K562 (cell line): ENCODE measurements at regions not wholly inside any gene's neighbourhood (a gene's known extent, or its start where the extent isn't known, plus 50 kb on each side); places are given as distances from the start of the nearest gene placed in this dataset.

Experiments
- ATAC-seq: fragments of 200-7000 bp; cut with Tn5 transposase; 3 replicates; pipeline ENCODE4 v1.9.1; 2020; ENCODE audit warnings: moderate library complexity
- BruUV-seq: library from RNA; stranded (reverse); fragments of 400-500 nt; replicated peaks from 2 replicates; lab custom pipeline; 2021; lab: Mats Ljungman, UMichigan
- CTCF ChIA-PET: fragments of 300-600 bp; formaldehyde crosslinking; extraction: SDS; loops from one replicate; lab custom pipeline; 2021; ENCODE audit warnings: low intra/inter-chr PET ratio; lab: Yijun Ruan, JAX
- POLR2A ChIA-PET: fragments of 300-600, 350-650 bp; sonication (Branson Sonifier 250); formaldehyde crosslinking; extraction: SDS; loops from one replicate; lab custom pipeline; 2021; ENCODE audit warnings: antibody characterized with exemption, inconsistent platforms; lab: Yijun Ruan, JAX
- DNase-seq, 4 experiments: peaks; one replicate each; pipeline versions ENCODE4 v3.0.0 to v3.0.0-alpha.2; 2011 to 2018; ENCODE audit warnings: low spot score in 3 of 4, mixed read lengths in 3 of 4; ENCODE audit errors: extremely low read depth in 1 of 4
- FAIRE-seq: peaks from 2 replicates; lab custom pipeline; 2011; peaks lifted over from hg19 to GRCh38; lab: Jason Lieb, UNC
- H2AFZ ChIP-seq: 2 replicates; pipeline ENCODE4 v1.6.0; 2011; ENCODE audit warnings: low read depth, low read length, control low read depth, inconsistent platforms
- H3K27ac ChIP-seq: fragments of 200-600 bp; 3 replicates; pipeline ENCODE4 v1.8.0; 2011; ENCODE audit warnings: low read depth, mild to moderate bottlenecking, control low read depth, inconsistent platforms, low read length, moderate library complexity, mixed read lengths; ENCODE audit errors: extremely low read depth
- H3K27me3 ChIP-seq, 2 experiments: fragments of 300-600 bp in 1 of 2; 2 replicates in 1 of 2; 3 replicates in 1 of 2; pipeline versions ENCODE4 v1.6.0 to v1.8.0; 2011; ENCODE audit warnings: inconsistent platforms in 2 of 2, low read length in 2 of 2, mild to moderate bottlenecking in 1 of 2, mixed read lengths in 1 of 2, moderate library complexity in 1 of 2; ENCODE audit not compliant: control insufficient read depth in 2 of 2, insufficient read depth in 2 of 2
- H3K36me3 ChIP-seq: fragments of 300-600 bp; 3 replicates; pipeline ENCODE4 v1.8.0; 2011; ENCODE audit warnings: mild to moderate bottlenecking, low read length, inconsistent platforms; ENCODE audit not compliant: control insufficient read depth, insufficient read depth
- H3K4me1 ChIP-seq, 2 experiments: fragments of 200-600 bp in 1 of 2; replicated peaks in 1 of 2; 2 replicates in 1 of 2; 3 replicates in 1 of 2; pipeline versions ENCODE4 v1.5.1 to v1.8.0; 2011; ENCODE audit warnings: inconsistent platforms in 2 of 2, low read length in 2 of 2, mild to moderate bottlenecking in 1 of 2, mixed read lengths in 1 of 2, moderate library complexity in 1 of 2; ENCODE audit not compliant: control insufficient read depth in 2 of 2, insufficient read depth in 2 of 2
- H3K4me2 ChIP-seq: 2 replicates; pipeline ENCODE4 v1.6.1; 2011; ENCODE audit warnings: low read length, control low read depth, inconsistent platforms, mixed read lengths; ENCODE audit not compliant: insufficient read depth
- H3K4me3 ChIP-seq: fragments of 200-600 bp; sonication (generic), shearing (Covaris generic); 2 replicates; pipeline ENCODE4 v1.5.1; 2016; ENCODE audit warnings: control low read depth, inconsistent platforms
- H3K79me2 ChIP-seq: fragments of 200-600 bp; 3 replicates; pipeline ENCODE4 v1.8.0; 2011; ENCODE audit warnings: low read length, inconsistent platforms; ENCODE audit not compliant: control insufficient read depth, insufficient read depth
- H3K9ac ChIP-seq, 2 experiments: 2 replicates each; pipeline versions ENCODE4 v1.6.0 to v1.6.1; 2011; ENCODE audit warnings: low read depth in 2 of 2, low read length in 2 of 2, control low read depth in 1 of 2, inconsistent platforms in 1 of 2, mild to moderate bottlenecking in 1 of 2, mixed read lengths in 1 of 2; ENCODE audit not compliant: insufficient read depth in 1 of 2
- H3K9me1 ChIP-seq: one replicate; pipeline ENCODE4 v1.6.0; 2011; ENCODE audit warnings: inconsistent platforms, mild to moderate bottlenecking, low read length, moderate library complexity; ENCODE audit not compliant: control insufficient read depth, insufficient read depth
- H3K9me3 ChIP-seq: replicated peaks from 2 replicates; pipeline ENCODE4 v1.5.1; 2011; ENCODE audit warnings: low read depth, low read length, inconsistent platforms; ENCODE audit not compliant: control insufficient read depth, insufficient read depth
- H4K20me1 ChIP-seq: replicated peaks from 2 replicates; pipeline ENCODE4 v1.6.1; 2011; ENCODE audit warnings: low read length, inconsistent platforms, mixed read lengths; ENCODE audit not compliant: control insufficient read depth, insufficient read depth
- CHD4 ChIP-seq: fragments of 200-600 bp; sonication (generic); IDR thresholded peaks from 3 replicates; pipeline ENCODE4 v1.6.1; 2012; ENCODE audit warnings: low read depth, mild to moderate bottlenecking, mixed read lengths, low read length, inconsistent platforms; ENCODE audit not compliant: insufficient read depth, insufficient replicate concordance, poor library complexity, severe bottlenecking
- CREM ChIP-seq: IDR thresholded peaks from 2 replicates; pipeline ENCODE4 v1.6.1; 2014; ENCODE audit warnings: antibody characterized with exemption, low read depth
- FOXK2 ChIP-seq, 2 experiments: fragments of 450-650 bp; IDR thresholded peaks in 1 of 2; conservative IDR thresholded peaks in 1 of 2; 2 replicates each; pipeline ENCODE4 v1.6.1; 2016; ENCODE audit warnings: low read depth in 2 of 2, mild to moderate bottlenecking in 1 of 2
- HMG20B ChIP-seq: fragments of 250-450 bp; sonication (Bioruptor Pico); IDR thresholded peaks from 2 replicates; pipeline ENCODE4 v1.5.0; 2021; ENCODE audit warnings: mild to moderate bottlenecking
- KHSRP ChIP-seq: fragments of 450-650 bp; IDR thresholded peaks from 2 replicates; pipeline ENCODE4 v1.6.1; 2017
- KLF6 ChIP-seq: fragments of 250-450 bp; sonication (Bioruptor Pico); IDR thresholded peaks from 2 replicates; pipeline ENCODE4 v1.4.0; 2020; ENCODE audit warnings: mild to moderate bottlenecking, moderate library complexity, borderline replicate concordance
- MAFF ChIP-seq: IDR thresholded peaks from 2 replicates; pipeline ENCODE4 v1.6.1; 2012; ENCODE audit warnings: low read length, improper control_type of control experiment
- SP1 ChIP-seq: sonication (generic); formaldehyde crosslinking; IDR thresholded peaks from 2 replicates; pipeline ENCODE4 v1.8.1; 2022; ENCODE audit warnings: mild to moderate bottlenecking, missing genetic modification reagents
- SP2 ChIP-seq: IDR thresholded peaks from 2 replicates; pipeline ENCODE4 v1.6.1; 2011; ENCODE audit warnings: mild to moderate bottlenecking, low read depth, low read length, moderate library complexity; ENCODE audit not compliant: poor library complexity, severe bottlenecking; ENCODE audit errors: extremely low read depth
- SRSF7 ChIP-seq: fragments of 200-400 bp; formaldehyde crosslinking; optimal IDR thresholded peaks from 2 replicates; pipeline ENCODE3; 2017; ENCODE audit warnings: mild to moderate bottlenecking, low read depth, low read length
- ZNF217 ChIP-seq: sonication (generic); formaldehyde crosslinking; IDR thresholded peaks from 2 replicates; pipeline ENCODE4 v1.8.0; 2022; ENCODE audit warnings: mild to moderate bottlenecking, missing genetic modification reagents
- ZNF586 ChIP-seq: fragments of 450-650 bp; formaldehyde crosslinking; conservative IDR thresholded peaks from 2 replicates; pipeline ENCODE4 v1.4.0; 2020; ENCODE audit warnings: mild to moderate bottlenecking, moderate library complexity
- WGBS: fragments of 100-300 bp; shearing (Covaris generic); methylation state at CpG from one replicate; pipeline ENCODE4 v1.1.6; 2016; ENCODE audit warnings: low coverage, mixed read lengths; ENCODE audit not compliant: insufficient coverage; ENCODE audit errors: missing lambda C conversion rate; 5-methylcytosine and 5-hydroxymethylcytosine counted together
- in situ Hi-C: fragments of 300-500 bp; cut with MboI; formaldehyde crosslinking; loops from 4 replicates; pipeline ENCODE4 v1.15.0; 2018; ENCODE audit warnings: inconsistent platforms, mixed read lengths
- intact Hi-C: fragments of 100-400 bp; cut with micrococcal nuclease; formaldehyde crosslinking; loops from 2 replicates; pipeline ENCODE4 v1.14.2; 2022
- TF ChIP-seq, protein P1 (sequence below): fragments of 250-450 bp; sonication (Bioruptor Pico); IDR thresholded peaks from 2 replicates; pipeline ENCODE4 v1.8.0; 2021; ENCODE audit warnings: moderate library complexity, mild to moderate bottlenecking, inconsistent platforms
- TF ChIP-seq, protein P2 (sequence below), 2 experiments: fragments of 450-650 bp; IDR thresholded peaks; 2 replicates each; pipeline ENCODE4 v1.6.1; 2016; ENCODE audit warnings: mild to moderate bottlenecking in 2 of 2, borderline replicate concordance in 1 of 2, low read depth in 1 of 2, moderate library complexity in 1 of 2

DNA sequence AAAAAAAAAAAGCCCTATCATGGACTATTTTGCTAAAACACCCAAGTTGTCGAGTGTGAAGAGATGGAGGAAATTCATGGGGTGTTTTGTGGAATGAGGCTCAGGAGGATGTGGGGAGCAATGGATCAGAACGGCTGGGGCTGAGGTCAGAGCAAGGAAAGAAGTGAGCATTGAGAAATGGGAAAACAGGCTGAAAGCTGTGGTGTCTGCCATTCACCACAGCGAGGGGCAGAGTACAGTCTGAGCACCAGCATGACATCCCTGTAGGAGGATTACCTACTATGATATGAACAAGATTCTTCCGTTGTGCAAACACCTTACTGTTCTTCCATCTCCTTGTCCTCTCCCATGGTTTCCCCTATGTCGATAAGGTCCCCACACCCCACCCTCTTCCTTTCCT is 193.1 kb downstream of the TMEM114 start:
- H3K4me2 ChIP-seq: no peak overlapping the region
- FAIRE-seq (no peak), DNase-seq (no peak), ATAC-seq (no peak)
- intact Hi-C loops: no loop called here
- ChIA-PET CTCF (interaction anchor here (0.6 kb wide), 1 partner anchor 170 kb away, joined by 3 read pairs; no protein-coding TSS in a partner anchor), POLR2A (no interaction called here)
- H4K20me1 ChIP-seq: no peaks in the 10 kb centered on the region
- H3K36me3 ChIP-seq: no peaks in the 10 kb centered on the region
- H3K4me1 ChIP-seq: no peaks in the 10 kb centered on the region
- no peak overlapping the region for H2AFZ ChIP-seq
- H3K4me3 ChIP-seq: no peak overlapping the region
- no peak overlapping the region for H3K9ac ChIP-seq
- no peak overlapping the region for H3K27ac ChIP-seq
- WGBS: 0% methylated on average over 5 of the region's 5 CpGs
- in situ Hi-C loops: no loop called here
- no peaks in the 10 kb centered on the region for H3K9me1 ChIP-seq
- no peaks in the 10 kb centered on the region for H3K79me2 ChIP-seq
- H3K9me3 ChIP-seq: no peaks in the 10 kb centered on the region
- no TSS peak for BruUV-seq
- H3K27me3 ChIP-seq: peaks cover 0 to 4% of the 10 kb centered on the region in 2 experiments; a peak in 2 of 5 replicates
- TF ChIP-seq SP1 (no peak), MAFF (no peak), CHD4 (no peak), SP2 (no peak), ZNF586 (CRISPR knock-in tag) (no peak), KHSRP (no peak), HMG20B (CRISPR knock-in tag) (no peak), SRSF7 (no peak), FOXK2 (conservative IDR thresholded peaks at IDR 0.05 in 1 of 2, IDR thresholded peaks at IDR 0.05 in 1 of 2; ENCODE audit: low read depth in 2 of 2) (no peak), ZNF217 (no peak), CREM (no peak), KLF6 (CRISPR knock-in tag) (no peak)
- TF ChIP-seq, protein P1, sequence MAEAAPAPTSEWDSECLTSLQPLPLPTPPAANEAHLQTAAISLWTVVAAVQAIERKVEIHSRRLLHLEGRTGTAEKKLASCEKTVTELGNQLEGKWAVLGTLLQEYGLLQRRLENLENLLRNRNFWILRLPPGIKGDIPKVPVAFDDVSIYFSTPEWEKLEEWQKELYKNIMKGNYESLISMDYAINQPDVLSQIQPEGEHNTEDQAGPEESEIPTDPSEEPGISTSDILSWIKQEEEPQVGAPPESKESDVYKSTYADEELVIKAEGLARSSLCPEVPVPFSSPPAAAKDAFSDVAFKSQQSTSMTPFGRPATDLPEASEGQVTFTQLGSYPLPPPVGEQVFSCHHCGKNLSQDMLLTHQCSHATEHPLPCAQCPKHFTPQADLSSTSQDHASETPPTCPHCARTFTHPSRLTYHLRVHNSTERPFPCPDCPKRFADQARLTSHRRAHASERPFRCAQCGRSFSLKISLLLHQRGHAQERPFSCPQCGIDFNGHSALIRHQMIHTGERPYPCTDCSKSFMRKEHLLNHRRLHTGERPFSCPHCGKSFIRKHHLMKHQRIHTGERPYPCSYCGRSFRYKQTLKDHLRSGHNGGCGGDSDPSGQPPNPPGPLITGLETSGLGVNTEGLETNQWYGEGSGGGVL: no peak
- TF ChIP-seq, protein P2, sequence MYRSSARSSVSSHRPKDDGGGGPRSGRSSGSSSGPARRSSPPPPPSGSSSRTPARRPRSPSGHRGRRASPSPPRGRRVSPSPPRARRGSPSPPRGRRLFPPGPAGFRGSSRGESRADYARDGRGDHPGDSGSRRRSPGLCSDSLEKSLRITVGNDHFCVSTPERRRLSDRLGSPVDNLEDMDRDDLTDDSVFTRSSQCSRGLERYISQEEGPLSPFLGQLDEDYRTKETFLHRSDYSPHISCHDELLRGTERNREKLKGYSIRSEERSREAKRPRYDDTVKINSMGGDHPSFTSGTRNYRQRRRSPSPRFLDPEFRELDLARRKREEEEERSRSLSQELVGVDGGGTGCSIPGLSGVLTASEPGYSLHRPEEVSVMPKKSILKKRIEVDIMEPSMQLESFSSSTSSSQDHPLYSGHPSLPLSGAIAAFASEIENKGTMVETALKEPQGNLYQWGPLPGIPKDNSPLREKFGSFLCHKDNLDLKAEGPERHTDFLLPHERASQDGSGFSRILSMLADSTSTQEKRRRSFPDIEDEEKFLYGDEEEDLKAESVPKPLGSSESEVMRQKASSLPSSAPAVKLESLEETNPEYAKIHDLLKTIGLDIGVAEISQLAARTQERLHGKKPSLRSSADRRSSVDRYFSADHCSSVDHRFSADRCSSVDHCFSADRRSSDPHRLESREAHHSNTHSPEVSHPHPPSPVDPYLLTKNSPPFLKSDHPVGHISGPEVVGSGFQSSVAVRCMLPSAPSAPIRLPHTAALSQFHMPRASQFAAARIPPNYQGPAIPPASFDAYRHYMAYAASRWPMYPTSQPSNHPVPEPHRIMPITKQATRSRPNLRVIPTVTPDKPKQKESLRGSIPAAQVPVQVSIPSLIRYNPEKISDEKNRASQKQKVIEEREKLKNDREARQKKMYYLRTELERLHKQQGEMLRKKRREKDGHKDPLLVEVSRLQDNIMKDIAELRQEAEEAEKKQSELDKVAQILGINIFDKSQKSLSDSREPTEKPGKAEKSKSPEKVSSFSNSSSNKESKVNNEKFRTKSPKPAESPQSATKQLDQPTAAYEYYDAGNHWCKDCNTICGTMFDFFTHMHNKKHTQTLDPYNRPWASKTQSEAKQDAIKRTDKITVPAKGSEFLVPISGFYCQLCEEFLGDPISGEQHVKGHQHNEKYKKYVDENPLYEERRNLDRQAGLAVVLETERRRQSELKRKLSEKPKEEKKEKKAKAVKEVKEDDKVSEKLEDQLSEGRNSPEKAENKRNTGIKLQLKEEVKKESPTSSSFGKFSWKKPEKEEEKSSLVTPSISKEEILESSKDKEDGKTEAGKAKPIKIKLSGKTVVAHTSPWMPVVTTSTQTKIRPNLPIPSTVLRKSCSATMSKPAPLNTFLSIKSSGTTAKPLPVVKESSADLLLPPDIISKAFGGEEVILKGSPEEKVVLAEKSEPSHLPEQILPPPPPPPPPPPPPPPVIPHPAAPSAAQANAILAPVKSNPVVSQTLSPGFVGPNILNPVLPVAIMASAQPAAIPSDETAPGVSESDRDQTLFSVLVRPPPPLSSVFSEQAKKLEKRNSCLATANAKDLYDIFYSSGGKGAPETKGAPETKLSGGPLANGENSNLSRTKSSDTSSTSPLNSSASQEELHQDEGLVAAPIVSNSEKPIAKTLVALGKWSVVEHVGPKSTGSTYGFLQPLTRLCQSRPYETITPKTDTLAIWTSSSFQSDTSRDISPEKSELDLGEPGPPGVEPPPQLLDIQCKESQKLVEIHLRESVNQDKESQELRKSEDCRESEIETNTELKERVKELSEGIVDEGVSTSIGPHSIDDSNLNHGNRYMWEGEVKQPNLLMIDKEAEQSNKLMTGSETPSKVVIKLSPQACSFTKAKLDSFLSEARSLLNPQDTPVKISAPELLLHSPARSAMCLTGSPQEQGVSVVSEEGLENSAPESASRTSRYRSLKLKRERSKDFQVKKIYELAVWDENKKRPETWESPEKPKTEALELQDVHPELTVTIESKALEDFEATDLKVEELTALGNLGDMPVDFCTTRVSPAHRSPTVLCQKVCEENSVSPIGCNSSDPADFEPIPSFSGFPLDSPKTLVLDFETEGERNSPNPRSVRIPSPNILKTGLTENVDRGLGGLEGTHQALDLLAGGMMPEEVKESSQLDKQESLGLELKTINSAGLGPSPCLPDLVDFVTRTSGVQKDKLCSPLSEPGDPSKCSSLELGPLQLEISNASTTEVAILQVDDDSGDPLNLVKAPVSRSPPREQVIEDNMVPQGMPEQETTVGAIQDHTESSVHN (IDR thresholded peaks at IDR 0.05; ENCODE audit: borderline replicate concordance in 1 of 2, low read depth in 1 of 2): no peak
